ENCODE measurements at regions not wholly inside any gene's neighbourhood (a gene's known extent, or its start where the extent isn't known, plus 50 kb on each side); places are given as distances from the start of the nearest gene placed in this dataset.
"Not testable (repeated sequence)": the region's sequence is repeated elsewhere in the genome, so short reads cannot be mapped to it uniquely, and the experiment has no call there.

- DNase-seq (ENCODE audit: low read depth in 2 of 2) = no peak
Observed at GRCh38 chr5:40453689-40454088, 226.0 kb upstream of the PTGER4 start.

DNA sequence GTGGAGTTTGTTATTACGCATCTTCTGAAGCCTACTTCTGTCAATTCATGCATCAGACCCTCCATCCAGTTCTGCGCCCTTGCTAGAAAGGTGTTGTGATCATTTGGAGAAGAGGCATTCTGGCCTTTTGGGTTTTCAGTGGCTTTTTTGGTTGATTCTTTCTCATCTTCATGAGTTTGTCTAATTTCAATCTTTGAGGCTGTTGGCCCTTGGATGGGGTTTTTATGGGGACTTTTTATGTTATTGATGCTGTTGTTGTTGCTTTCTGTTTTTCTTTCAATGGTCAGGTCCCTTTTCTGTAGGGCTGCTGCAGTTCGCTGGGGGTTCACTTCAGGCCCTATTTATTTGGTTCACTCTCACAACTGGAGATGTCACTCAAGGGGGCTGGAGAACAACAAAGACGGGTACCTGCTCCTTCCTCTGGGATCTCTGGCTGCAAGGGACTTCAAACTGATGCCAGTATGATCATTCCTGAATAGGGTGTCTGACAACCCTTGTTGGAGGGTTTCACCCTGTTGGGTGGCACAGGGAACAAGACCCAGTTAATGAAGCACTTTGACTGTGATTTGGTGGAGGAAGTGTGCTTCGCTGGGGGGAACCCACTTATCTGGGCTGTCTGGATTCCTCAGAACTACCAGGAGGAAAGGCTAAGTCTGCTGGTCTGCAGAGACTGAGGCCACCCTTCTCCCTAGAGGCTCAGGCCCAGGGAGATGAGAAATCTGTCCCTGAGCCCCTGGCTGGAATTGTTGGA lies 226.7 kb upstream of the PTGER4 start:
- DNase-seq (ENCODE audit: low read depth in 2 of 2) = no peak

GRCh38 chr5:40447438-40447837 lies 232.3 kb upstream of the PTGER4 start:
- DNase-seq (ENCODE audit: low read depth in 2 of 2) = no peak

- DNase-seq (ENCODE audit: low read depth in 2 of 2) = no peak
Observed at GRCh38 chr5:40446910-40447309, 232.8 kb upstream of the PTGER4 start.

- DNase-seq (ENCODE audit: low read depth in 2 of 2) = no peak
Observed at GRCh38 chr5:40442346-40442745, 237.4 kb upstream of the PTGER4 start.

DNA sequence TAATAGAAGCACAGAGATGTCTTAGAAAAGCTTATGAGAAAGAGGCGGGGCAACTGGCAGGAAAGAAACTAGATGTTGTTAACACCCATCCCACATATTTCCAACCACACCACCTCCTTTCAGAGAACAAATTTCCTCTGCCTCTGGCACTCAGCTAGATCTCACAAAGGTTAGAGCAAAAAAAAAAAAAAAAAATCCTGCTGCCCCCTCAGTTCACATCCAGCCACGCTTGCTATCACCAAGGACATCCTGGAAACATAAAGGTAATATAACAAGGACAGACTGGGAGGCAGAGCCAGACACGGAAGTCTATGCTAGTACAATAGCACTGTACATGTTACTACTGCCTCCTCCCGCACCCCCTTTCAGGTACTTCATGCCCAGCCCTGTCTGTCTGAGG lies 238.0 kb upstream of the PTGER4 start:
- DNase-seq (ENCODE audit: low read depth in 2 of 2) = no peak

DNA sequence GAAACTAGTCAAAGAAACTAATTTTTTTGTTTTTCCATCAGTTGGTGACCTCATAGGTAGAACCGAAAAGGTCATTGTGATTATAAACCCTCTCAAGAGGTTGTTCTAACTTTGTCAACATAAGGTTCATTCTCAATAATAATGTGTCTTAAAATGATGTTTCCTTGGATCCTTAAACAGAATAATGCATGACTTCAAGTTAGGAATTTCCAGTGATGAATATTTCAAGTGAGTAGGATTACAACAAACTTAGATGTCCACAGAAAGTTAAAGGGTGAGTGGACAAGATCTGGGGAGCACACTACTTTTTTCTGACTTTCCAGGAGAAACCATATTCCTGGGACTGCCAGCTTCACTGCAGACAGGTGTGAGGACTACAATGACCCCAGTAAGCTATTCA lies 239.0 kb upstream of the PTGER4 start:
- no peak for DNase-seq (ENCODE audit: low read depth in 2 of 2)

DNA sequence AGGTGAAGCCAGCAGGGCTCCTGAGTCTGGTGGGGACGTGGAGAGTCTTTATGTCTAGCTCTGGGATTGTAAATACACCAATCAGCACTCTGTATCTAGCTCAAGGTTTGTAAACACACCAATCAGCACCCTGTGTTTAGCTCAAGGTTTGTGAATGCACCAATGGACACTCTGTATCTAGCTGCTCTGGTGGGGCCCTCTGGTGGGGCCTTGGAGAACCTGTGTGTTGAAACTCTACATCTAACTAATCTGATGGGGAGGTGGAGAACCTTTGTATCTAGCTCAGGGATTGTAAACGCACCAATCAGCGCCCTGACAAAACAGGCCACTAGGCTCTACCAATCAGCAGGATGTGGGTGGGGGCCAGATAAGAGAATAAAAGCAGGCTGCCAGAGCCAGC lies 240.6 kb upstream of the PTGER4 start:
- DNase-seq (ENCODE audit: low read depth in 2 of 2) = not testable (repeated sequence)

DNA sequence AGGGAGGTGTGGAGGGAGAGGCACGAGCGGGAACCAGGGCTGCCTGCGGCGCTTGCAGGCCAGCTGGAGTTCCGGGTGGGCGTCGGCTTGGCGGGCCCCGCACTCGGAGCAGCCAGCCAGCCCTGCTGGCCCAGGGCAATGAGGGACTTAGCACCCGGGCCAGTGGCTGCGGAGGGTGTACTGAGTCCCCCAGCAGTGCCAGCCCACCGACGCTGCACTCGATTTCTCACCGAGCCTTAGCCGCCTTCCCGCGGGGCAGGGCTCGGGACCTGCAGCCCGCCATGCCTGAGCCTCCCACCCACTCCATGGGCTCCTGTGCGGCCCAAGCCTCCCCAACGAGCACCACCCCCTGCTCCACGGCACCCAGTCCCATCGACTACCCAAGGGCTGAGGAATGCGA lies 241.1 kb upstream of the PTGER4 start:
- DNase-seq (ENCODE audit: low read depth in 2 of 2) = not testable (repeated sequence)

GRCh38 chr5:40437452-40437861 lies 242.3 kb upstream of the PTGER4 start:
- no peak for DNase-seq (ENCODE audit: low read depth in 2 of 2)

GRCh38 chr5:40436535-40437237 lies 243.0 kb upstream of the PTGER4 start:
- no peak for DNase-seq (ENCODE audit: low read depth in 2 of 2)

- not testable (repeated sequence) for DNase-seq (ENCODE audit: low read depth in 2 of 2)
Observed at GRCh38 chr5:40435706-40436105, 244.0 kb upstream of the PTGER4 start.

GRCh38 chr5:40432836-40433235 lies 246.9 kb upstream of the PTGER4 start:
- no peak for DNase-seq (ENCODE audit: low read depth in 2 of 2)

GRCh38 chr5:40431734-40432133 lies 248.0 kb upstream of the PTGER4 start:
- DNase-seq (ENCODE audit: low read depth in 2 of 2) = no peak

GRCh38 chr5:40430101-40430710 lies 249.5 kb upstream of the PTGER4 start:
- no peak for DNase-seq (ENCODE audit: low read depth in 2 of 2)

DNA sequence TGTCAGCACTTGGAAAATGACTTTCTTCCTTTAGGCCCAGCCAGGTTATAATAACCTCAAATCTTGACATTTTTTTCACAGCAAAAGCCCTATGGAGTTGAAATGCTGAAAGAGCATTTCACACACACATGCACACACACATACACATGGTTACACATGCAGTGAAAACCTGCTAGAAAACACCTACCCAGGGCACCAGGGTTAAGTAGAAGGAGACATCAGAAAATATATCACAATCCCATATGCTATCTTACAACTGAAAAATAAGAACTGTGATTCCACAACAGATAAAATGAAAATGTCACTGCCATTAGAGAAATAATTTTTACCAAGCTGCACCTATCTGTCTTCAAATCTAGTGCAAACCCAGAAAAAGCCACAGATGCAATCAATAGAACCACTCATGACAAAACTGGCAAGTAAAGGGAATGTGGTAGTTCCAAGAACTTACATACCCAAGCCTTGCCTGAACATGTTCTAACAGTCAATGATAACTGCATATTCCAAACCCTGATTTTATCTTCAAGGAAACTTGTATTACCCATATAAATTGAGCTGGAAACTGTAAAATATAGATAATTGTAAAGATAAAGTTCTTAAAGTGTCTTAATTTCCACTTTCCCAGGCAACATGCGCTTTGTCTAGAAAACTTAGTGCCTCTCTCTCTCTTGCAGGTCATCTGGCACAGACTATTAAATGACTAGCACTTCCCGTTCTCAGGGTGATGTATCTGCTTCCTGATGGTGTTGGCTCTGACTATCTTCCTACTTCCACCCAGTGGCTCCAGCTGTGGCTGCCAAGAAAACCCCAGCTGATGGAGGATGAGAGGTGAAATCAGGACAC lies 250.2 kb upstream of the PTGER4 start:
- no peak for DNase-seq (ENCODE audit: low read depth in 2 of 2)

- DNase-seq (ENCODE audit: low read depth in 2 of 2) = no peak
Observed at GRCh38 chr5:40428815-40429214, 250.9 kb upstream of the PTGER4 start.

- no peak for DNase-seq (ENCODE audit: low read depth in 2 of 2)
Observed at GRCh38 chr5:40428126-40428525, 251.6 kb upstream of the PTGER4 start.

- DNase-seq (ENCODE audit: low read depth in 2 of 2) = not testable (repeated sequence)
Observed at GRCh38 chr5:40417046-40417810, 262.5 kb upstream of the PTGER4 start.

GRCh38 chr5:40416588-40416987 lies 263.1 kb upstream of the PTGER4 start:
- DNase-seq (ENCODE audit: low read depth in 2 of 2) = no peak

DNA sequence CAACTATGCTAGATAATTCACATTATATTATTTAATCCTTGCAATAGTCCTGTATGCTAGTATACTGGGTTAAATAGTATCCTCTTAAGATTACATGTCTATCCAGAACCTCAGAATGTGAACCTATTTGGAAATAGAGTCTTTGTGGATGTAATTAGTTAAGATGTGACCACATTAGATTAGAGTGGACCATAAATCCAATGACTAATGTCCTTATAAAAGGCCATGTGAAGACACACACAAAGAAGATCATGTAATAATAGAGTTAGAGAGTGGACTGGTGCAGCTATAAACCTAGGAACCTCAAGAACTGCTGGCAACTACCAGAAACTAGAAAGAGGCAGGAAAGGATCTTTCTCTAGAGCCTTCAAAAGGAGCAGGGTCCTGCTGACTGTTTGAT lies 263.6 kb upstream of the PTGER4 start:
- no peak for DNase-seq (ENCODE audit: low read depth in 2 of 2)
